Small intestine (tissue), 7 donors: ENCODE measurements at regions not wholly inside any gene's neighbourhood (a gene's known extent, or its start where the extent isn't known, plus 50 kb on each side); places are given as distances from the start of the nearest gene placed in this dataset.

Experiments
- DNase-seq, 2 donors: peaks; one replicate each; pipeline versions ENCODE4 v3.0.0 to v3.0.0-alpha.2; 2013
- FAIRE-seq: peaks from 2 replicates; lab custom pipeline; 2012; peaks lifted over from hg19 to GRCh38; lab: Jason Lieb, UNC
- H3K27ac ChIP-seq, 3 donors: one replicate each; pipeline ENCODE4 v1.5.1; 2013; ENCODE audit warnings: low read length in 2 of 3, mild to moderate bottlenecking in 2 of 3, control low read depth in 1 of 3, inconsistent platforms in 1 of 3, low read depth in 1 of 3, moderate library complexity in 1 of 3
- H3K27me3 ChIP-seq, 3 donors: one replicate each; pipeline ENCODE4 v1.6.1; 2013; ENCODE audit warnings: low read length in 3 of 3, inconsistent platforms in 1 of 3; ENCODE audit not compliant: control insufficient read depth in 3 of 3, insufficient read depth in 3 of 3
- H3K36me3 ChIP-seq, 3 donors: one replicate each; pipeline ENCODE4 v1.6.1; 2013; ENCODE audit warnings: low read length in 3 of 3, inconsistent platforms in 1 of 3, low read depth in 1 of 3, mild to moderate bottlenecking in 1 of 3, moderate library complexity in 1 of 3; ENCODE audit not compliant: control insufficient read depth in 3 of 3, insufficient read depth in 2 of 3
- H3K4me1 ChIP-seq, 3 donors: one replicate each; pipeline ENCODE4 v1.6.1; 2013; ENCODE audit warnings: low read length in 2 of 3, inconsistent platforms in 1 of 3, low read depth in 1 of 3, mild to moderate bottlenecking in 1 of 3, moderate library complexity in 1 of 3; ENCODE audit not compliant: control insufficient read depth in 3 of 3, insufficient read depth in 2 of 3
- H3K4me3 ChIP-seq, 3 donors: one replicate each; pipeline ENCODE4 v1.5.1; 2013; ENCODE audit warnings: low read length in 3 of 3, control low read depth in 1 of 3, inconsistent platforms in 1 of 3, low read depth in 1 of 3, mild to moderate bottlenecking in 1 of 3, moderate library complexity in 1 of 3
- H3K9me3 ChIP-seq, 2 donors: one replicate each; pipeline ENCODE4 v1.6.1; 2013; ENCODE audit warnings: low read depth in 1 of 2, low read length in 1 of 2; ENCODE audit not compliant: control insufficient read depth in 2 of 2, insufficient read depth in 1 of 2
- WGBS, 3 donors: extraction: QIAGEN DNeasy Blood & Tissue Kit; methylation state at CpG; one replicate each; pipeline ENCODE4 v1.1.7; 2013; 5-methylcytosine and 5-hydroxymethylcytosine counted together
- donor health status: healthy with polysubstance abuse.
- donor health status: control.
- donor health status: control.
- donor health status: Bipolar disorder and iron deficiency.
- donor health status: healthy.

GRCh38 chr1:185486346-185486745 lies 169.3 kb upstream of the IVNS1ABP start:
- H3K27me3 ChIP-seq = no peaks in the 10 kb centered on the region
- WGBS, 3 donors = 71 to 82% (median 79%) methylated on average over 5 of the region's 5 CpGs
- no peaks in the 10 kb centered on the region for H3K9me3 ChIP-seq
- H3K4me1 ChIP-seq = peaks cover 0 to 35% (median 2%) of the 10 kb centered on the region in 3 donors
- DNase-seq (no peak), FAIRE-seq (no peak)
- no peaks in the 10 kb centered on the region for H3K36me3 ChIP-seq
- H3K27ac ChIP-seq = no peak overlapping the region
- H3K4me3 ChIP-seq = no peak overlapping the region

DNA sequence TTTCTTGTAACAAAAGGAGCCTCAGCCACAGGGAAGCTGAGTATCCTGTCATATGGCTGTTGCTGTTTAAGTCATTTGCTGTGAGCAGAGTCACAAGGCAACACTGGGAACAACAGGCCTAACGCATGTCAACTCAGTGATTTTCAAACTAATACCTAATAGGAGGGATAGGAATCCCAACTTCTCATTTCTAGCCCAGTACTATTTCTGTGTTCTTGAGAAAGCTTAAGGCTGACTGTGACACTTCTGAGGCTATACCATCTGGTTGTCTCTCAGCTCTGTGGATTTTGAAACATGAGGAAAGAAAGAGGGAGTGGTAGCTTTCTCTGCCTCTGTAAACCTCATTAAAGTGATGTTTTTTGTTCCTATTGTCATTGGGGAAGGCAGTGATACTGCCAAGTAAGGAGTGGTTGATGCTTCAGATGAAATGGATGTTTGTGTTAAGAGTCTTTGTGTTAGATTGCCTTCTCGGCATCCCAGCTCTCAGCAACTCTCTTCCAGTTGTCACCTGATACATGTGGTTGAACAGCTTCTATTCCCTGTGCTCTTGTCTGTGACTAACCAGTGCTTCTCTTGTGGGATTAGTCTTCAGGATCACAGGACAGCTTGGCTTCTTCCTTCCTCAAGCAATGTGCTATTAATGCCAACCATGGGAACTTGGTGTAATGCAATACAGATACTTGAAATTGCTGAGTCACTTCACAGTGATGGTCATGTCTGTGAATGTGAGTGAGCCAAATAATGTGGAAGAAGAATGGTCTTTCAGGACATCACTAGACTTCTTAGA lies 166.8 kb upstream of the IVNS1ABP start:
- no peak overlapping the region for H3K4me3 ChIP-seq
- no peak for FAIRE-seq
- no peak overlapping the region for H3K27ac ChIP-seq
- H3K4me1 ChIP-seq = peaks cover 2 to 36% (median 2%) of the 10 kb centered on the region in 3 donors
- WGBS, 3 donors = 79 to 98% (median 93%) methylated on average over 2 of the region's 2 CpGs
- H3K36me3 ChIP-seq = no peaks in the 10 kb centered on the region
- H3K9me3 ChIP-seq = no peaks in the 10 kb centered on the region
- DNase-seq = no peak
- no peaks in the 10 kb centered on the region for H3K27me3 ChIP-seq

GRCh38 chr1:185483217-185483616 lies 166.2 kb upstream of the IVNS1ABP start:
- 43 to 51% (median 47%) methylated on average over 1 of the region's 1 CpG for WGBS, 3 donors

GRCh38 chr1:185480545-185480944 lies 163.5 kb upstream of the IVNS1ABP start:
- DNase-seq (no peak), FAIRE-seq (no peak)
- Histone ChIP-seq H3K27me3 (no peaks in the 10 kb centered on the region), H3K36me3 (no peaks in the 10 kb centered on the region), H3K4me1 (peaks cover 0 to 18% (median 5%) of the 10 kb centered on the region in 3 donors), H3K27ac (no peak overlapping the region), H3K9me3 (no peaks in the 10 kb centered on the region), H3K4me3 (no peak overlapping the region)
- WGBS, 3 donors = 65 to 78% (median 68%) methylated on average over 2 of the region's 2 CpGs

More at GRCh38 chr1:185483217-185483616, 166.2 kb upstream of the IVNS1ABP start:
- Histone ChIP-seq H3K4me1 (peaks cover 0 to 35% (median 5%) of the 10 kb centered on the region in 3 donors), H3K27ac (no peak overlapping the region), H3K27me3 (no peaks in the 10 kb centered on the region), H3K36me3 (no peaks in the 10 kb centered on the region), H3K9me3 (no peaks in the 10 kb centered on the region), H3K4me3 (no peak overlapping the region)
- no peak for DNase-seq
- no peak for FAIRE-seq

- 16 to 52% (median 37%) methylated on average over 5 of the region's 5 CpGs for WGBS, 3 donors
- DNase-seq (no peak), FAIRE-seq (no peak)
- no peaks in the 10 kb centered on the region for H3K9me3 ChIP-seq
- H3K27ac ChIP-seq = no peak overlapping the region
- H3K27me3 ChIP-seq = no peaks in the 10 kb centered on the region
- H3K36me3 ChIP-seq = no peaks in the 10 kb centered on the region
- H3K4me3 ChIP-seq = no peak overlapping the region
- H3K4me1 ChIP-seq = peaks cover 0 to 18% (median 6%) of the 10 kb centered on the region in 3 donors
Observed at GRCh38 chr1:185479796-185480195, 162.8 kb upstream of the IVNS1ABP start.

DNA sequence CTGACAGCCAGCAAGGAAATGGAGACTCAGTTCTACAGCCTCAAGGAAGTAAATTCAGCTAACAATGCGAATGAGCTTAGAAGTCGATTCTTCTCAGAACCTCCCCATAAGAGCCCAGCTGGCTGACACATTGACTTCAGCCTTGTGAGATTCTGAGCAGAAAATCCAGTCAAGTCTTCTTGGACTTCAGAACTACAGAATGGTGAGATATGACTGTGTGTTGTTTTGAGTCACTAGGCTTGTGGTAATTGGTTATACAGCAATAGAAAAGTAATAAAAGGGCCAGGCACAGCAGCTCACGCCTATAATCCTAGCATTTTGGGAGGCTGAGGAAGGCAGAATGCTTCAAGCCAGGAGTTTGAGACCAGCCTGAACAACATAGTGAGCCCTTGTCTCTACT lies 161.8 kb upstream of the IVNS1ABP start:
- 21 to 66% (median 29%) methylated on average over 3 of the region's 3 CpGs for WGBS, 3 donors
- DNase-seq = peak in 1 of 2 donors; percentile 79
- no peaks in the 10 kb centered on the region for H3K36me3 ChIP-seq

GRCh38 chr1:185477638-185478580 lies 160.9 kb upstream of the IVNS1ABP start:
- Histone ChIP-seq H3K4me1 (peaks cover 0 to 18% (median 11%) of the 10 kb centered on the region in 3 donors), H3K9me3 (no peaks in the 10 kb centered on the region), H3K36me3 (no peaks in the 10 kb centered on the region), H3K27ac (peak overlapping the region in 1 of 3 donors; percentile 4), H3K4me3 (no peak overlapping the region), H3K27me3 (no peaks in the 10 kb centered on the region)
- 40 to 72% (median 53%) methylated on average over 6 of the region's 6 CpGs for WGBS, 3 donors
- FAIRE-seq = no peak
- peak in 1 of 2 donors; percentile 76 for DNase-seq

More for the DNA sequence above, 161.8 kb upstream of the IVNS1ABP start:
- no peak for FAIRE-seq
- no peaks in the 10 kb centered on the region for H3K9me3 ChIP-seq
- no peaks in the 10 kb centered on the region for H3K27me3 ChIP-seq
- H3K4me3 ChIP-seq = no peak overlapping the region
- peaks cover 0 to 18% (median 11%) of the 10 kb centered on the region in 3 donors for H3K4me1 ChIP-seq
- H3K27ac ChIP-seq = peak overlapping the region in 1 of 3 donors; percentile 4

GRCh38 chr1:185474440-185475149 lies 157.6 kb upstream of the IVNS1ABP start:
- H3K36me3 ChIP-seq = no peaks in the 10 kb centered on the region
- no peak for FAIRE-seq
- peaks cover 0 to 14% (median 10%) of the 10 kb centered on the region in 3 donors for H3K4me1 ChIP-seq
- H3K27ac ChIP-seq = no peak overlapping the region
- peak in 1 of 2 donors; percentile 27 for DNase-seq
- H3K4me3 ChIP-seq = no peak overlapping the region
- H3K9me3 ChIP-seq = no peaks in the 10 kb centered on the region
- 75 to 91% (median 80%) methylated on average over 2 of the region's 2 CpGs for WGBS, 3 donors
- H3K27me3 ChIP-seq = no peaks in the 10 kb centered on the region
